ENCODE measurements at regions not wholly inside any gene's neighbourhood (a gene's known extent, or its start where the extent isn't known, plus 50 kb on each side); places are given as distances from the start of the nearest gene placed in this dataset.

- no peak for TF ChIP-seq FOXP2 (optimal IDR thresholded peaks at IDR 0.05; ENCODE audit: control extremely low read depth, extremely low read length, insufficient read depth)
- no peak for TF ChIP-seq EZH2 (IDR thresholded peaks at IDR 0.05)
- no peak for TF ChIP-seq POLR2AphosphoS5 (IDR thresholded peaks at IDR 0.05; ENCODE audit: borderline replicate concordance, low read depth, low read length)
- Histone ChIP-seq H3K9me3 (ENCODE audit: low read depth, low read length) (no peaks in the 10 kb centered on the region), H3K27ac (no peak overlapping the region), H3K9ac (ENCODE audit: insufficient read length) (no peak overlapping the region), H3K4me3 (no peak overlapping the region), H3K36me3 (ENCODE audit: insufficient read depth, low read length) (no peaks in the 10 kb centered on the region)
- DNase-seq (ENCODE audit: low read depth, low spot score), result no peak
Measured at GRCh38 chr15:85867250-85867649, 72.5 kb upstream of the KLHL25 start.

- Histone ChIP-seq H3K27ac (no peak overlapping the region), H3K9ac (ENCODE audit: insufficient read length) (no peak overlapping the region), H3K4me3 (no peak overlapping the region), H3K36me3 (ENCODE audit: insufficient read depth, low read length) (no peaks in the 10 kb centered on the region), H3K9me3 (ENCODE audit: low read depth, low read length) (no peaks in the 10 kb centered on the region)
- DNase-seq (ENCODE audit: low read depth, low spot score), result no peak
- TF ChIP-seq POLR2AphosphoS5 (IDR thresholded peaks at IDR 0.05; ENCODE audit: borderline replicate concordance, low read depth, low read length), result no peak
- no peak for TF ChIP-seq EZH2 (IDR thresholded peaks at IDR 0.05)
Measured at GRCh38 chr15:85869124-85869523, 74.4 kb upstream of the KLHL25 start.

- H3K27ac ChIP-seq, result no peak overlapping the region
- no peak for DNase-seq (ENCODE audit: low read depth, low spot score)
- no peak overlapping the region for H3K4me3 ChIP-seq
- no peak overlapping the region for H3K9ac ChIP-seq (ENCODE audit: insufficient read length)
- H3K9me3 ChIP-seq (ENCODE audit: low read depth, low read length), result no peaks in the 10 kb centered on the region
- H3K36me3 ChIP-seq (ENCODE audit: insufficient read depth, low read length), result no peaks in the 10 kb centered on the region
- TF ChIP-seq POLR2AphosphoS5 (IDR thresholded peaks at IDR 0.05; ENCODE audit: borderline replicate concordance, low read depth, low read length), result no peak
- no peak for TF ChIP-seq EZH2 (IDR thresholded peaks at IDR 0.05)
- no peak for TF ChIP-seq FOXP2 (optimal IDR thresholded peaks at IDR 0.05; ENCODE audit: control extremely low read depth, extremely low read length, insufficient read depth)
Measured at GRCh38 chr15:85870216-85871014, 75.7 kb upstream of the KLHL25 start.

DNA sequence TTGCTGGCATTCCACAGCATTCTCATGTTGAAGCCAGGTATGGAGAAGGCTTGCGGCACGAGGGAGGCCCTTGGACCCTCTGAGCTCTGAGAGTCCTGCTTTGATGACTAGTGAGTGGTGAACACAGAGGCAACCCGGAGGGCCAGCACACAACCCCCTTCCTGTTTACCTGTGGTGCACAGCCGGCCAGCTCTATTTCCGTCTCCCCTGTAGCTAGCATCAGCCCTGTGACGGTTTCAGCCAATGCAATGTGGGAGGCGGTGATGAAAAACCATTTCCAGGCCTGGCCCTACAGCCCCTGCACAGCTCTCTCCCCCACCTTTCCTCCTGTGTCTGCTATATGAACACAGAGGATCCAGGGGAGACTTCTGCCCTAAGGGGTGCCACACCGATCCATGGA, 76.8 kb upstream of the KLHL25 start:
- TF ChIP-seq EZH2 (IDR thresholded peaks at IDR 0.05), result no peak
- Histone ChIP-seq H3K36me3 (ENCODE audit: insufficient read depth, low read length) (no peaks in the 10 kb centered on the region), H3K27ac (no peak overlapping the region)

DNA sequence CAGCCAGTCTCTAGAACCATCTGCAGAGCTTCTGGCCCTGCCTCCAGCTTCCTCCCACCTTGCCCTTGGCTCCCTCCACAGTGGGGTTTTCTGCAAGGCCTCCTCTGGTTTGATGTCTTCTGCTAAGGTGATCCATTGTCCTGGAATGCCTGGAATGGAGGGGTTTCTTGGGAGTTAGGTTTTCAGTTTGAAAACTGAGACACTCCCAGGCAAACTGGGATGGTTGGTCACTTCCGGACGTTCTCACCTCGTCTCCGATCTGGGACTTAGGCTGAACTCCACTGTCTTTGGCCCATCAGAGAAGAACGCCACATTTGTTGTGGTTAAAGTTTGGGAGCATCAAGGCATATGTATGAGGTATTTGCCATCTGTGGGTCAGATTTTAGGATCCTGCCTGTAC, 77.4 kb upstream of the KLHL25 start:
- Histone ChIP-seq H3K27ac (no peak overlapping the region), H3K36me3 (ENCODE audit: insufficient read depth, low read length) (no peaks in the 10 kb centered on the region), H3K9ac (ENCODE audit: insufficient read length) (no peak overlapping the region), H3K4me3 (no peak overlapping the region), H3K9me3 (ENCODE audit: low read depth, low read length) (no peaks in the 10 kb centered on the region)
- DNase-seq (ENCODE audit: low read depth, low spot score), result no peak
- TF ChIP-seq FOXP2 (optimal IDR thresholded peaks at IDR 0.05; ENCODE audit: control extremely low read depth, extremely low read length, insufficient read depth), result no peak
- TF ChIP-seq EZH2 (IDR thresholded peaks at IDR 0.05), result no peak
- no peak for TF ChIP-seq POLR2AphosphoS5 (IDR thresholded peaks at IDR 0.05; ENCODE audit: borderline replicate concordance, low read depth, low read length)

More for the DNA sequence above, 76.8 kb upstream of the KLHL25 start:
- H3K9me3 ChIP-seq (ENCODE audit: low read depth, low read length), result no peaks in the 10 kb centered on the region
- no peak overlapping the region for H3K9ac ChIP-seq (ENCODE audit: insufficient read length)
- H3K4me3 ChIP-seq, result no peak overlapping the region
- no peak for DNase-seq (ENCODE audit: low read depth, low spot score)

GRCh38 chr15:85874236-85874635, 79.5 kb upstream of the KLHL25 start:
- TF ChIP-seq POLR2AphosphoS5 (IDR thresholded peaks at IDR 0.05; ENCODE audit: borderline replicate concordance, low read depth, low read length), result no peak
- TF ChIP-seq FOXP2 (optimal IDR thresholded peaks at IDR 0.05; ENCODE audit: control extremely low read depth, extremely low read length, insufficient read depth), result no peak
- TF ChIP-seq EZH2 (IDR thresholded peaks at IDR 0.05), result no peak
- Histone ChIP-seq H3K36me3 (ENCODE audit: insufficient read depth, low read length) (no peaks in the 10 kb centered on the region), H3K4me3 (no peak overlapping the region), H3K27ac (no peak overlapping the region), H3K9ac (ENCODE audit: insufficient read length) (no peak overlapping the region), H3K9me3 (ENCODE audit: low read depth, low read length) (no peaks in the 10 kb centered on the region)
- DNase-seq (ENCODE audit: low read depth, low spot score), result no peak

DNA sequence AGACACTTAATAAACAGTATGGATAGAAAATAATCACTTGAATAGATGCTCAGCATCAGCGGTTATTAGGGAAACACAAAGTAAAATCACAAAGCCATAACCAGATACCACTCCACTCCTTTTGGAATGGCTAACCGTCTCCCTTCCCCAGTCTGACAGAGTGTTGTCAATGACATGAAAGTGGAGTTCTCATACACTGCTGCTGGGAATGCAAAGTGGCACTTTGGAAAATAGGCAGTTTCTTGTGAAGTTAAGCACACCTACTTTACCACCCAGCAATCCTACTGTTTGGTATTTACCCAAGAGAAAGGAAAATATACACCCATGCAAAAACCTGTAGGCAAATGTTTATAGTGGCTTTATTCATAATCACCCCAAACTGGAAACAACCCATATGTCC, 81.0 kb upstream of the KLHL25 start:
- no peak for TF ChIP-seq POLR2AphosphoS5 (IDR thresholded peaks at IDR 0.05; ENCODE audit: borderline replicate concordance, low read depth, low read length)
- no peak for TF ChIP-seq EZH2 (IDR thresholded peaks at IDR 0.05)
- TF ChIP-seq FOXP2 (optimal IDR thresholded peaks at IDR 0.05; ENCODE audit: control extremely low read depth, extremely low read length, insufficient read depth), result no peak
- no peak for DNase-seq (ENCODE audit: low read depth, low spot score)
- no peaks in the 10 kb centered on the region for H3K36me3 ChIP-seq (ENCODE audit: insufficient read depth, low read length)
- no peak overlapping the region for H3K4me3 ChIP-seq
- no peak overlapping the region for H3K27ac ChIP-seq
- H3K9ac ChIP-seq (ENCODE audit: insufficient read length), result no peak overlapping the region
- no peaks in the 10 kb centered on the region for H3K9me3 ChIP-seq (ENCODE audit: low read depth, low read length)

DNA sequence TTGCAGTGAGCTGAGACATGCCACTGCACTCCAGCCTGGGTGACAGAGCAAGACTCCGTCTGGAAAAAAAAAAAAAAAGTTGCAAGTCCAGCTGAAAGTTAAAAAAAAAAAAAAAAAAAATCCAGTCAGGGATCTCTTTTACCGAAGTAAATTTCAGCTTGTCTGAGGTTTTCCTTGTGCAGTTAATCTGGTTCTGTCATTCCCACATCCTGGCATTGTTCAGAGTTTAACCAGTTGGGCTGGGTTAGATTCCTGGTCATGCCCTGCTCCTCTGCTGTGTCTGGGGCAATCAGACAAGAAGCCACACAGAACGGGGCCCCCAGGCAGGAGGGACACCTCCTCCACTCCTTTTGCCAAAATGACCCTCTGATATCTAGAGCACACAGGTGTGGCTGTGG, 84.1 kb upstream of the KLHL25 start:
- TF ChIP-seq FOXP2 (optimal IDR thresholded peaks at IDR 0.05; ENCODE audit: control extremely low read depth, extremely low read length, insufficient read depth) (no peak), POLR2AphosphoS5 (IDR thresholded peaks at IDR 0.05; ENCODE audit: borderline replicate concordance, low read depth, low read length) (no peak), EZH2 (IDR thresholded peaks at IDR 0.05) (no peak)
- no peak for DNase-seq (ENCODE audit: low read depth, low spot score)
- H3K9ac ChIP-seq (ENCODE audit: insufficient read length), result no peak overlapping the region

More for the DNA sequence above, 84.1 kb upstream of the KLHL25 start:
- Histone ChIP-seq H3K4me3 (no peak overlapping the region), H3K9me3 (ENCODE audit: low read depth, low read length) (no peaks in the 10 kb centered on the region), H3K36me3 (ENCODE audit: insufficient read depth, low read length) (no peaks in the 10 kb centered on the region), H3K27ac (no peak overlapping the region)

Data from SK-N-MC (cell line).